SH-SY5Y (cell line): ENCODE measurements at regions not wholly inside any gene's neighbourhood (a gene's known extent, or its start where the extent isn't known, plus 50 kb on each side); places are given as distances from the start of the nearest gene placed in this dataset.

Source experiments
- GATA2 ChIP-seq: IDR thresholded peaks from 2 replicates; pipeline ENCODE4 v1.6.1; 2011; ENCODE audit warnings: mild to moderate bottlenecking, low read depth, low read length
- GATA3 ChIP-seq: IDR thresholded peaks from 2 replicates; pipeline ENCODE4 v1.6.1; 2011; ENCODE audit warnings: low read depth, mild to moderate bottlenecking, low read length, moderate library complexity

GRCh38 chr18:52060607-52061304, 279.2 kb upstream of the DCC start:
- TF ChIP-seq GATA2: no peak
- TF ChIP-seq GATA3: no peak
